ENCODE measurements at regions not wholly inside any gene's neighbourhood (a gene's known extent, or its start where the extent isn't known, plus 50 kb on each side); places are given as distances from the start of the nearest gene placed in this dataset.
A peak's percentile ranks its signal among the peaks of the same experiment; 100 is the strongest.

- no peak for DNase-seq (ENCODE audit: low read depth, low spot score)
Observed at GRCh38 chr2:144281476-144281875, 238.4 kb downstream of the ZEB2 start.

- no peak for DNase-seq (ENCODE audit: low read depth, low spot score)
Observed at GRCh38 chr2:144280009-144280408, 239.9 kb downstream of the ZEB2 start.

- DNase-seq (ENCODE audit: low read depth, low spot score), result no peak
Observed at GRCh38 chr2:144279165-144279564, 240.8 kb downstream of the ZEB2 start.

- no peak for DNase-seq (ENCODE audit: low read depth, low spot score)
Observed at GRCh38 chr2:144277622-144278354, 242.1 kb downstream of the ZEB2 start.

- no peak for DNase-seq (ENCODE audit: low read depth, low spot score)
Observed at GRCh38 chr2:144275340-144275739, 244.6 kb downstream of the ZEB2 start.

- no peak for DNase-seq (ENCODE audit: low read depth, low spot score)
Observed at GRCh38 chr2:144274131-144274530, 245.8 kb downstream of the ZEB2 start.

GRCh38 chr2:144270951-144271350 is 249.0 kb downstream of the ZEB2 start:
- no peak for DNase-seq (ENCODE audit: low read depth, low spot score)

GRCh38 chr2:144268036-144268678 is 251.8 kb downstream of the ZEB2 start:
- peak; percentile 70 for DNase-seq (ENCODE audit: low read depth, low spot score)

- DNase-seq (ENCODE audit: low read depth, low spot score), result peak; percentile 3
Observed at GRCh38 chr2:144267239-144267638, 252.7 kb downstream of the ZEB2 start.

- no peak for DNase-seq (ENCODE audit: low read depth, low spot score)
Observed at GRCh38 chr2:144265654-144266053, 254.3 kb downstream of the ZEB2 start.

GRCh38 chr2:144261966-144262365 is 258.0 kb downstream of the ZEB2 start:
- no peak for DNase-seq (ENCODE audit: low read depth, low spot score)

GRCh38 chr2:144261336-144261735 is 258.6 kb downstream of the ZEB2 start:
- no peak for DNase-seq (ENCODE audit: low read depth, low spot score)

- no peak for DNase-seq (ENCODE audit: low read depth, low spot score)
Observed at GRCh38 chr2:144259332-144259731, 260.6 kb downstream of the ZEB2 start.

- no peak for DNase-seq (ENCODE audit: low read depth, low spot score)
Observed at GRCh38 chr2:144258154-144258553, 261.8 kb downstream of the ZEB2 start.

- DNase-seq (ENCODE audit: low read depth, low spot score), result no peak
Observed at GRCh38 chr2:144256996-144257707, 262.8 kb downstream of the ZEB2 start.

GRCh38 chr2:144254342-144255235 is 265.3 kb downstream of the ZEB2 start:
- no peak for DNase-seq (ENCODE audit: low read depth, low spot score)

GRCh38 chr2:144253743-144254142 is 266.2 kb downstream of the ZEB2 start:
- DNase-seq (ENCODE audit: low read depth, low spot score), result no peak

- no peak for DNase-seq (ENCODE audit: low read depth, low spot score)
Observed at GRCh38 chr2:144252694-144253093, 267.2 kb downstream of the ZEB2 start.

GRCh38 chr2:144249035-144249637 is 270.8 kb downstream of the ZEB2 start:
- DNase-seq (ENCODE audit: low read depth, low spot score), result no peak

GRCh38 chr2:144248350-144249034 is 271.4 kb downstream of the ZEB2 start:
- DNase-seq (ENCODE audit: low read depth, low spot score), result no peak

GRCh38 chr2:144244938-144245337 is 275.0 kb downstream of the ZEB2 start:
- DNase-seq (ENCODE audit: low read depth, low spot score), result no peak

Measured in iPS DF 19.7 (cell line).